ENCODE measurements at regions not wholly inside any gene's neighbourhood (a gene's known extent, or its start where the extent isn't known, plus 50 kb on each side); places are given as distances from the start of the nearest gene placed in this dataset.

- TF ChIP-seq CGGBP1 (CRISPR knock-in tag; IDR thresholded peaks at IDR 0.05) = no peak
- TF ChIP-seq ZEB2 (IDR thresholded peaks at IDR 0.05) = no peak
- no peak for TF ChIP-seq ASH1L (IDR thresholded peaks at IDR 0.05; ENCODE audit: borderline replicate concordance, low read depth, partially characterized antibody)
- TF ChIP-seq ZNF23 (CRISPR knock-in tag; IDR thresholded peaks at IDR 0.05) = no peak
These were observed 147.9 kb upstream of the POU3F1 start (continued) for GRCh38 chr1:38194472-38194871.

GRCh38 chr1:38193040-38193439 lies 146.4 kb upstream of the POU3F1 start:
- Histone ChIP-seq H3K9me3 (replicated peaks; ENCODE audit: control insufficient read depth, insufficient read depth, low read depth, low read length) (no peaks in the 10 kb centered on the region), H3K9ac (ENCODE audit: insufficient read depth in 1 of 2, low read depth in 2 of 2, low read length in 2 of 2) (no peak overlapping the region), H2AFZ (ENCODE audit: low read depth, low read length) (no peak overlapping the region), H3K36me3 (ENCODE audit: control insufficient read depth, insufficient read depth, low read length) (no peaks in the 10 kb centered on the region), H3K9me1 (ENCODE audit: control insufficient read depth, insufficient read depth, low read length) (no peaks in the 10 kb centered on the region), H3K4me1 (replicated peaks in 1 of 2; ENCODE audit: control insufficient read depth in 2 of 2, insufficient read depth in 2 of 2, low read length in 2 of 2) (no peaks in the 10 kb centered on the region), H3K27me3 (ENCODE audit: control insufficient read depth in 2 of 2, insufficient read depth in 2 of 2, low read length in 2 of 2) (peaks cover 46 to 75% of the 10 kb centered on the region in 2 experiments), H3K4me3 (no peak overlapping the region), H3K27ac (ENCODE audit: extremely low read depth, low read depth, low read length) (no peak overlapping the region), H3K4me2 (ENCODE audit: insufficient read depth, low read length) (no peak overlapping the region), H4K20me1 (replicated peaks; ENCODE audit: control insufficient read depth, insufficient read depth, low read length) (no peaks in the 10 kb centered on the region), H3K79me2 (ENCODE audit: control insufficient read depth, insufficient read depth, low read length) (no peaks in the 10 kb centered on the region)
- ATAC-seq (no peak), FAIRE-seq (no peak), DNase-seq (ENCODE audit: extremely low read depth in 1 of 4, low spot score in 3 of 4) (no peak)
- in situ Hi-C loops (cut with MboI) (no loop called here), intact Hi-C loops (cut with micrococcal nuclease) (no loop called here)
- CTCF ChIA-PET (ENCODE audit: low intra/inter-chr PET ratio) = no interaction called here
- TF ChIP-seq KHSRP (IDR thresholded peaks at IDR 0.05) (no peak), XRCC5 (IDR thresholded peaks at IDR 0.05; ENCODE audit: low read depth, low read length) (no peak), SMAD4 (CRISPR knock-in tag; conservative IDR thresholded peaks at IDR 0.05) (no peak), EWSR1 (IDR thresholded peaks at IDR 0.05; ENCODE audit: borderline replicate concordance, low read depth, partially characterized antibody) (no peak), ZNF146 (CRISPR knock-in tag; IDR thresholded peaks at IDR 0.05; ENCODE audit: unreplicated experiment) (no peak), BMI1 (IDR thresholded peaks at IDR 0.05; ENCODE audit: low read length) (no peak), CREB5 (CRISPR knock-in tag; IDR thresholded peaks at IDR 0.05) (no peak), MYNN (IDR thresholded peaks at IDR 0.05) (no peak), MYNN (CRISPR knock-in tag; IDR thresholded peaks at IDR 0.05) (no peak), HLTF (IDR thresholded peaks at IDR 0.05) (no peak)
- POLR2A ChIA-PET = interaction anchor here (0.6 to 2.2 kb wide), 3 partner anchors 10 to 82 kb away, joined by 3 to 8 read pairs (median 8); no protein-coding TSS in a partner anchor
- WGBS (ENCODE audit: insufficient coverage, low coverage, missing lambda C conversion rate) = 0% methylated on average over 3 of the region's 3 CpGs
- no TSS peak for BruUV-seq (replicated peaks)

Data from K562 (cell line).